H1 (cell line): ENCODE measurements at regions not wholly inside any gene's neighbourhood (a gene's known extent, or its start where the extent isn't known, plus 50 kb on each side); places are given as distances from the start of the nearest gene placed in this dataset.
A peak's percentile ranks its signal among the peaks of the same experiment; 100 is the strongest.

Experiments used
- CTCF ChIA-PET: fragments of 300-600 bp; sonication (Branson Sonifier 250); formaldehyde crosslinking; loops from one replicate; lab custom pipeline; 2021; ENCODE audit not compliant: partially characterized antibody; lab: Charles Lee
- POLR2A ChIA-PET: fragments of 300-600 bp; sonication (Branson Sonifier 250); formaldehyde crosslinking; loops from one replicate; lab custom pipeline; 2021; ENCODE audit warnings: inconsistent platforms; ENCODE audit not compliant: partially characterized antibody; lab: Charles Lee
- DNase-seq, 2 experiments: peaks; one replicate each; pipeline versions ENCODE4 v3.0.0 to v3.0.0-alpha.2; 2010 to 2022; ENCODE audit warnings: low spot score in 2 of 2, low read depth in 1 of 2, mixed read lengths in 1 of 2
- FAIRE-seq: peaks from 2 replicates; lab custom pipeline; 2011; peaks lifted over from hg19 to GRCh38; lab: Jason Lieb, UNC
- H2AFZ ChIP-seq: 2 replicates; pipeline ENCODE4 v1.8.1; 2012; ENCODE audit warnings: low read length, inconsistent platforms
- H2AK5ac ChIP-seq: 2 replicates; pipeline ENCODE4 v1.6.1; 2013; ENCODE audit warnings: low read depth, low read length
- H2BK120ac ChIP-seq: replicated peaks from 2 replicates; pipeline ENCODE3; 2013; ENCODE audit warnings: low read depth, low read length, inconsistent platforms
- H2BK12ac ChIP-seq: 2 replicates; pipeline ENCODE4 v1.6.1; 2013; ENCODE audit warnings: low read depth, low read length
- H2BK15ac ChIP-seq: 2 replicates; pipeline ENCODE4 v1.6.1; 2013; ENCODE audit warnings: low read length
- H2BK20ac ChIP-seq: 2 replicates; pipeline ENCODE4 v1.6.1; 2013; ENCODE audit warnings: low read length
- H2BK5ac ChIP-seq: 2 replicates; pipeline ENCODE4 v1.6.1; 2013; ENCODE audit warnings: low read depth, low read length
- H3K14ac ChIP-seq: 2 replicates; pipeline ENCODE4 v1.6.1; 2013; ENCODE audit warnings: inconsistent platforms; ENCODE audit not compliant: insufficient read length
- H3K18ac ChIP-seq: 2 replicates; pipeline ENCODE4 v1.6.1; 2013; ENCODE audit warnings: low read length; ENCODE audit errors: extremely low read depth
- H3K23ac ChIP-seq: 2 replicates; pipeline ENCODE4 v1.6.1; 2013; ENCODE audit warnings: inconsistent platforms; ENCODE audit not compliant: insufficient read length
- H3K23me2 ChIP-seq: 2 replicates; pipeline ENCODE4 v1.6.1; 2013; ENCODE audit warnings: low read depth, low read length
- H3K27ac ChIP-seq: 2 replicates; pipeline ENCODE4 v1.6.1; 2011; ENCODE audit warnings: low read depth, low read length, inconsistent platforms
- H3K27me3 ChIP-seq, 4 experiments: replicated peaks in 1 of 4; 1 replicate in 1 of 4; 2 replicates in 3 of 4; pipeline versions ENCODE4 v1.6.1 to v1.8.1; 2011 to 2013; ENCODE audit warnings: low read length in 3 of 4, mild to moderate bottlenecking in 3 of 4, inconsistent platforms in 2 of 4, mixed read lengths in 2 of 4, moderate library complexity in 1 of 4; ENCODE audit not compliant: control insufficient read depth in 3 of 4, insufficient read depth in 3 of 4; ENCODE audit errors: extremely low read depth in 1 of 4
- H3K36me3 ChIP-seq, 4 experiments: 2 replicates each; pipeline versions ENCODE4 v1.6.1 to v1.8.1; 2011 to 2013; ENCODE audit warnings: mild to moderate bottlenecking in 4 of 4, low read length in 3 of 4, moderate library complexity in 2 of 4, control low read depth in 1 of 4, inconsistent platforms in 1 of 4; ENCODE audit not compliant: insufficient read depth in 4 of 4, control insufficient read depth in 2 of 4
- H3K4ac ChIP-seq: replicated peaks from 2 replicates; pipeline ENCODE3; 2013; ENCODE audit warnings: low read length, low read depth, mixed read lengths, inconsistent platforms; ENCODE audit not compliant: insufficient read length
- H3K4me1 ChIP-seq, 4 experiments: replicated peaks in 1 of 4; 1 replicate in 1 of 4; 2 replicates in 3 of 4; pipeline versions ENCODE4 v1.6.1 to v1.8.1; 2011 to 2013; ENCODE audit warnings: low read length in 3 of 4, inconsistent platforms in 2 of 4, mixed read lengths in 1 of 4; ENCODE audit not compliant: insufficient read depth in 4 of 4, control insufficient read depth in 3 of 4
- H3K4me2 ChIP-seq, 2 experiments: 2 replicates each; pipeline versions ENCODE4 v1.6.1 to v1.8.1; 2011 to 2013; ENCODE audit warnings: low read depth in 2 of 2, low read length in 2 of 2, control low read depth in 1 of 2, inconsistent platforms in 1 of 2, mild to moderate bottlenecking in 1 of 2; ENCODE audit not compliant: insufficient read depth in 1 of 2
- H3K4me3 ChIP-seq, 4 experiments: fragments of 200-600, 300-600 bp in 1 of 4; sonication (generic), shearing (Covaris generic), sonication (Bioruptor Twin) in 1 of 4; 2 replicates each; pipeline versions ENCODE4 v1.5.1 to v1.8.1; 2011 to 2016; ENCODE audit warnings: low read length in 4 of 4, low read depth in 3 of 4, control low read depth in 2 of 4, inconsistent platforms in 2 of 4, mild to moderate bottlenecking in 2 of 4, mixed read lengths in 1 of 4, moderate library complexity in 1 of 4; ENCODE audit not compliant: insufficient read depth in 2 of 4; ENCODE audit errors: extremely low read depth in 1 of 4
- H3K56ac ChIP-seq: replicated peaks from 2 replicates; pipeline ENCODE3; 2013; ENCODE audit warnings: low read depth, mild to moderate bottlenecking, mixed read lengths, low read length, inconsistent platforms; ENCODE audit not compliant: insufficient read length
- H3K79me1 ChIP-seq: 2 replicates; pipeline ENCODE4 v1.6.1; 2013; ENCODE audit warnings: low read depth, low read length, control low read depth
- H3K79me2 ChIP-seq, 2 experiments: 2 replicates each; pipeline versions ENCODE4 v1.6.1 to v1.8.1; 2012 to 2013; ENCODE audit warnings: low read length in 2 of 2, mild to moderate bottlenecking in 2 of 2, inconsistent platforms in 1 of 2; ENCODE audit not compliant: insufficient read depth in 2 of 2, control insufficient read depth in 1 of 2
- H3K9ac ChIP-seq, 4 experiments: replicated peaks in 1 of 4; 1 replicate in 1 of 4; 2 replicates in 3 of 4; pipeline versions ENCODE4 v1.6.1 to v1.8.1; 2011 to 2013; ENCODE audit warnings: low read depth in 3 of 4, low read length in 3 of 4, control low read depth in 2 of 4, mild to moderate bottlenecking in 2 of 4, moderate library complexity in 2 of 4, inconsistent platforms in 1 of 4; ENCODE audit errors: extremely low read depth in 1 of 4
- H3K9me3 ChIP-seq, 2 experiments: 2 replicates each; pipeline versions ENCODE4 v1.6.1 to v1.8.1; 2012 to 2013; ENCODE audit warnings: mild to moderate bottlenecking in 2 of 2, moderate library complexity in 2 of 2, control low read depth in 1 of 2, inconsistent platforms in 1 of 2, low read depth in 1 of 2, low read length in 1 of 2, mixed read lengths in 1 of 2; ENCODE audit not compliant: insufficient read depth in 2 of 2
- H4K20me1 ChIP-seq, 2 experiments: replicated peaks in 1 of 2; 2 replicates each; pipeline versions ENCODE3 to v1.8.1; 2011 to 2013; ENCODE audit warnings: inconsistent platforms in 2 of 2, low read length in 2 of 2, mild to moderate bottlenecking in 1 of 2; ENCODE audit not compliant: insufficient read depth in 2 of 2, control insufficient read depth in 1 of 2
- H4K5ac ChIP-seq: 2 replicates; pipeline ENCODE4 v1.6.1; 2013; ENCODE audit warnings: low read length, low read depth, mixed read lengths, inconsistent platforms; ENCODE audit not compliant: insufficient read length
- H4K8ac ChIP-seq: 2 replicates; pipeline ENCODE4 v1.8.0; 2013; ENCODE audit warnings: mild to moderate bottlenecking, moderate library complexity, low read length, inconsistent platforms; ENCODE audit not compliant: insufficient read depth; ENCODE audit errors: extremely low read depth
- H4K91ac ChIP-seq: replicated peaks from 2 replicates; pipeline ENCODE3; 2013; ENCODE audit warnings: low read length, mixed read lengths, inconsistent platforms; ENCODE audit not compliant: insufficient read length
- CBX5 ChIP-seq: fragments of 300-800, 300-1000 bp; sonication (generic); IDR thresholded peaks from 2 replicates; pipeline ENCODE4 v1.7.1; 2016; ENCODE audit warnings: antibody characterized with exemption, low read length, low read depth
- GABPA ChIP-seq: IDR thresholded peaks from 2 replicates; pipeline ENCODE4 v1.6.1; 2011; ENCODE audit warnings: mild to moderate bottlenecking, low read length, moderate library complexity, borderline replicate concordance; ENCODE audit not compliant: insufficient read depth
- HDAC2 ChIP-seq, 2 experiments: fragments of 300-600 bp in 1 of 2; sonication (generic) in 1 of 2; IDR thresholded peaks; 2 replicates each; pipeline ENCODE4 v1.6.1; 2011 to 2012; ENCODE audit warnings: low read depth in 2 of 2, low read length in 2 of 2, mild to moderate bottlenecking in 2 of 2, moderate library complexity in 2 of 2, borderline replicate concordance in 1 of 2, inconsistent platforms in 1 of 2
- RBBP5 ChIP-seq: IDR thresholded peaks from 2 replicates; pipeline ENCODE4 v1.7.1; 2012; ENCODE audit warnings: low read depth, mild to moderate bottlenecking, inconsistent platforms, low read length, moderate library complexity, borderline replicate concordance
- WGBS, 2 experiments: shearing (Covaris generic) in 1 of 2; methylation state at CpG; one replicate each; pipeline versions ENCODE4 v1.1.6 to v1.1.7; 2013 to 2015; ENCODE audit warnings: low lambda C conversion rate in 2 of 2, mixed read lengths in 2 of 2, inconsistent platforms in 1 of 2, low coverage in 1 of 2, missing lambda C conversion rate in 1 of 2; ENCODE audit not compliant: insufficient replicate concordance in 2 of 2, insufficient coverage in 1 of 2, insufficient read length in 1 of 2; ENCODE audit errors: extremely low coverage in 1 of 2, missing lambda C conversion rate in 1 of 2; 5-methylcytosine and 5-hydroxymethylcytosine counted together
- TF ChIP-seq, protein P1 (sequence below): IDR thresholded peaks from 2 replicates; pipeline ENCODE4 v1.6.1; 2012; ENCODE audit warnings: inconsistent platforms

DNA sequence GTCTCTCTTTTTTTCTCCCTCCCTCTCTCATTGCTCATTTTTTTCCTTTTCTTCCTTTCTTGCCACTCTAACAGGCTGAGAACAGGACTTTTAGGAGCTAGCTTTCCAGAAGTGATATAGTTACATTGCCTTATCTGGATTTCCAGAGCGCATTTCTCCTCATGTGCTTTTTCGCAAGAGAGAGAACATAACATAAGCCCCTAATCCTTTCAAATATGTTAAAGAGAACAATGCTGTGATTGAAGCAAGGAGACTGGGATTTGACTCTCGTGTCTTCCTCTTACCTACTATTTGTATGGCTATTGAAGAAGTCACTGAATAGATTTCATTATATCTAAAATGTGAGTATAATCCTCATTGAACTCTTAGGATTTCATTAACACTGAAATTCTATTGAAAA, 101.2 kb upstream of the PRPS1L1 start:
- DNase-seq, result no peak
- no peak overlapping the region for H2BK5ac ChIP-seq
- no peaks in the 10 kb centered on the region for H3K36me3 ChIP-seq
- no peak overlapping the region for H3K4me2 ChIP-seq
- H2BK12ac ChIP-seq, result no peak overlapping the region
- no peak for FAIRE-seq
- H3K18ac ChIP-seq, result no peak overlapping the region
- no peak overlapping the region for H4K8ac ChIP-seq
- no peaks in the 10 kb centered on the region for H3K23me2 ChIP-seq
- H2AK5ac ChIP-seq, result no peak overlapping the region
- H4K5ac ChIP-seq, result no peak overlapping the region
- no peak overlapping the region for H2BK120ac ChIP-seq
- H3K79me2 ChIP-seq, result no peaks in the 10 kb centered on the region
- no peaks in the 10 kb centered on the region for H3K9me3 ChIP-seq
- ChIA-PET CTCF (interaction anchor here (0.7 to 3.8 kb wide), 3 partner anchors 9 to 201 kb away, joined by 3 to 17 read pairs (median 4); no protein-coding TSS in a partner anchor), POLR2A (no interaction called here)
- no peak overlapping the region for H3K27ac ChIP-seq
- H4K91ac ChIP-seq, result no peak overlapping the region
- no peak overlapping the region for H3K56ac ChIP-seq
- no peaks in the 10 kb centered on the region for H3K79me1 ChIP-seq
- WGBS, 2 experiments, result 87% methylated on average over 3 of the region's 3 CpGs; no CpG with 5 or more reads in 1 of the 2 experiments
- no peaks in the 10 kb centered on the region for H3K4me1 ChIP-seq
- H2AFZ ChIP-seq, result 0 out of 2 replicates have a peak overlapping the region, but pooled peaks have one; percentile 63
- no peak overlapping the region for H3K14ac ChIP-seq
- TF ChIP-seq, protein P1, sequence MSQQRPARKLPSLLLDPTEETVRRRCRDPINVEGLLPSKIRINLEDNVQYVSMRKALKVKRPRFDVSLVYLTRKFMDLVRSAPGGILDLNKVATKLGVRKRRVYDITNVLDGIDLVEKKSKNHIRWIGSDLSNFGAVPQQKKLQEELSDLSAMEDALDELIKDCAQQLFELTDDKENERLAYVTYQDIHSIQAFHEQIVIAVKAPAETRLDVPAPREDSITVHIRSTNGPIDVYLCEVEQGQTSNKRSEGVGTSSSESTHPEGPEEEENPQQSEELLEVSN, result no peak
- TF ChIP-seq HDAC2 (IDR thresholded peaks at IDR 0.05; ENCODE audit: borderline replicate concordance in 1 of 2, low read depth in 2 of 2, low read length in 2 of 2), result no peak
- no peak for TF ChIP-seq GABPA
- TF ChIP-seq RBBP5, result no peak
- no peak for TF ChIP-seq CBX5
- H3K27me3 ChIP-seq, result no peaks in the 10 kb centered on the region
- no peak overlapping the region for H3K4me3 ChIP-seq
- no peak overlapping the region for H3K4ac ChIP-seq
- no peak overlapping the region for H3K9ac ChIP-seq
- no peak overlapping the region for H2BK15ac ChIP-seq
- H4K20me1 ChIP-seq, result no peaks in the 10 kb centered on the region
- H3K23ac ChIP-seq, result no peak overlapping the region
- H2BK20ac ChIP-seq, result no peak overlapping the region
